Lower lobe of right lung (tissue), 2 donors: ENCODE measurements at regions not wholly inside any gene's neighbourhood (a gene's known extent, or its start where the extent isn't known, plus 50 kb on each side); places are given as distances from the start of the nearest gene placed in this dataset.

ENCODE experiments used
- ATAC-seq, 2 donors: fragments of 200-7000 bp; cut with Tn5 transposase; one replicate each; pipeline ENCODE4 v1.9.1; 2020 to 2022; ENCODE audit warnings: mild to moderate bottlenecking in 2 of 2, moderate library complexity in 2 of 2
- DNase-seq: peaks from one replicate; pipeline ENCODE4 v3.0.0-alpha.2; 2020
- H3K27ac ChIP-seq: fragments of 200-600 bp; one replicate; pipeline ENCODE4 v1.8.0; 2022
- H3K27me3 ChIP-seq: fragments of 200-600 bp; one replicate; pipeline ENCODE4 v1.8.0; 2022; ENCODE audit warnings: low read depth
- H3K36me3 ChIP-seq: fragments of 200-600 bp; one replicate; pipeline ENCODE4 v1.8.0; 2022; ENCODE audit warnings: mild to moderate bottlenecking
- H3K4me1 ChIP-seq: fragments of 200-600 bp; one replicate; pipeline ENCODE4 v1.8.0; 2022
- H3K4me3 ChIP-seq: fragments of 200-600 bp; one replicate; pipeline ENCODE4 v1.8.0; 2022; ENCODE audit warnings: mild to moderate bottlenecking
- H3K9me3 ChIP-seq: fragments of 200-600 bp; one replicate; pipeline ENCODE4 v1.8.0; 2022
- intact Hi-C: fragments of 100-400 bp; cut with DNase I; formaldehyde crosslinking; loops from one replicate; pipeline ENCODE4 v1.11.0; 2022
- TF ChIP-seq, protein P1 (sequence below): fragments of 200-600 bp; IDR thresholded peaks from one replicate; pipeline ENCODE4 v1.8.0; 2022; ENCODE audit warnings: antibody characterized with exemption, mild to moderate bottlenecking
- donor health status: DM: no; HTN: yes; CAD: no; lungs with severe emphysema.

- H3K27me3 ChIP-seq = no peaks in the 10 kb centered on the region
- H3K27ac ChIP-seq = no peak overlapping the region
- TF ChIP-seq, protein P1, sequence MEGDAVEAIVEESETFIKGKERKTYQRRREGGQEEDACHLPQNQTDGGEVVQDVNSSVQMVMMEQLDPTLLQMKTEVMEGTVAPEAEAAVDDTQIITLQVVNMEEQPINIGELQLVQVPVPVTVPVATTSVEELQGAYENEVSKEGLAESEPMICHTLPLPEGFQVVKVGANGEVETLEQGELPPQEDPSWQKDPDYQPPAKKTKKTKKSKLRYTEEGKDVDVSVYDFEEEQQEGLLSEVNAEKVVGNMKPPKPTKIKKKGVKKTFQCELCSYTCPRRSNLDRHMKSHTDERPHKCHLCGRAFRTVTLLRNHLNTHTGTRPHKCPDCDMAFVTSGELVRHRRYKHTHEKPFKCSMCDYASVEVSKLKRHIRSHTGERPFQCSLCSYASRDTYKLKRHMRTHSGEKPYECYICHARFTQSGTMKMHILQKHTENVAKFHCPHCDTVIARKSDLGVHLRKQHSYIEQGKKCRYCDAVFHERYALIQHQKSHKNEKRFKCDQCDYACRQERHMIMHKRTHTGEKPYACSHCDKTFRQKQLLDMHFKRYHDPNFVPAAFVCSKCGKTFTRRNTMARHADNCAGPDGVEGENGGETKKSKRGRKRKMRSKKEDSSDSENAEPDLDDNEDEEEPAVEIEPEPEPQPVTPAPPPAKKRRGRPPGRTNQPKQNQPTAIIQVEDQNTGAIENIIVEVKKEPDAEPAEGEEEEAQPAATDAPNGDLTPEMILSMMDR = no peak
- H3K4me3 ChIP-seq = no peak overlapping the region
- no peaks in the 10 kb centered on the region for H3K36me3 ChIP-seq
- H3K4me1 ChIP-seq = no peaks in the 10 kb centered on the region
- no peak for ATAC-seq
- no peak for DNase-seq
- no peaks in the 10 kb centered on the region for H3K9me3 ChIP-seq
- intact Hi-C loops = no loop called here
These were observed 142.7 kb upstream of the DPPA4 start for GRCh38 chr3:109480014-109480413.

DNA sequence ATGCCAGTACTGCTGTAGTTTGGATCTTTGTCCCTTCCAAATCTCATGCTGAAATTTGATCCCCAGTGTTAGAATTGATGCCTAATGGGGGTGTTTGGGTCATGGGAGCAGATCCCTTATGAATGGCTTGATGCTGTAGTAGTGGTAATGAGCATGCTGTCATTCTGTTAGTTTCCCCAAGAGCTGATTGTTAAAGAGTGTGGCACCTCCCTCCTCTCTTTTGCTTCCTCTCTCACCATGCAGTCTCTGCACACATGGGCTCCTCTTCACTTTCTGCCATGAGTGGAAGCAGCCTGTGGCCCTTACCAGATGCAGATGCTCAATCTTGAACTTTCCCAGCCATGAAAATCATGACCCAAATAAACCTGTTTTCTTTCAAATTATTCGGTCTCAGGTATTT is 141.3 kb upstream of the DPPA4 start:
- Histone ChIP-seq H3K4me1 (no peaks in the 10 kb centered on the region), H3K36me3 (no peaks in the 10 kb centered on the region), H3K27ac (no peak overlapping the region), H3K27me3 (no peaks in the 10 kb centered on the region), H3K9me3 (no peaks in the 10 kb centered on the region), H3K4me3 (no peak overlapping the region)
- ATAC-seq (no peak), DNase-seq (no peak)
- intact Hi-C loops = no loop called here
- TF ChIP-seq, protein P1 = no peak

- TF ChIP-seq, protein P1 = no peak
- no peaks in the 10 kb centered on the region for H3K36me3 ChIP-seq
- intact Hi-C loops = no loop called here
- H3K4me1 ChIP-seq = no peaks in the 10 kb centered on the region
- H3K27ac ChIP-seq = no peak overlapping the region
- no peaks in the 10 kb centered on the region for H3K27me3 ChIP-seq
- H3K9me3 ChIP-seq = no peaks in the 10 kb centered on the region
- ATAC-seq (no peak), DNase-seq (no peak)
- H3K4me3 ChIP-seq = no peak overlapping the region
These were observed 123.6 kb upstream of the DPPA4 start for GRCh38 chr3:109460961-109461360.

DNA sequence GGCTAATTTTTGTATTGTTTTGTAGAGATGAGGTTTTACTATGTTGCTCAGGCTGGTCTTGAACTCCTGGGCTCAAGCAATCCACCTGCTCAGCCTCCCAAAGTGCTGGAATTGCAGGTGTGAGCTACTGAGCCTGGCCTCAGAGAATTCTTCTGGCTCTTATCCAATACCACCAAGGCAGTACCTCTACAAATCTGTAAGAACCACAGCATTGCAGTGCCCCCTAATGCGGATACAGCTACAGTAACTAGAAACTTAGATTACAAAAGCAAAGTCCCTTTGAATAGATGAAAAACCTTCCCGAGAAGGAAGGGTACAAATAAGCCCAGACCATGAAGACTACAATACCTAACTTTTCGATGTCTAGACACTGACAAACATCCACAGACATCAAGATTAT is 107.9 kb upstream of the DPPA4 start:
- DNase-seq = no peak
- ATAC-seq = no peak
- Histone ChIP-seq H3K27ac (no peak overlapping the region), H3K27me3 (no peaks in the 10 kb centered on the region), H3K4me3 (no peak overlapping the region), H3K4me1 (no peaks in the 10 kb centered on the region), H3K36me3 (no peaks in the 10 kb centered on the region), H3K9me3 (no peaks in the 10 kb centered on the region)
- intact Hi-C loops = no loop called here
- TF ChIP-seq, protein P1 = no peak

- H3K27me3 ChIP-seq = no peaks in the 10 kb centered on the region
These were observed 105.2 kb upstream of the DPPA4 start for GRCh38 chr3:109442531-109442930.

More at GRCh38 chr3:109442531-109442930, 105.2 kb upstream of the DPPA4 start:
- intact Hi-C loops = no loop called here
- Histone ChIP-seq H3K27ac (no peak overlapping the region), H3K4me3 (no peak overlapping the region), H3K4me1 (no peaks in the 10 kb centered on the region), H3K36me3 (no peaks in the 10 kb centered on the region), H3K9me3 (no peaks in the 10 kb centered on the region)
- TF ChIP-seq, protein P1 = no peak
- no peak for ATAC-seq
- no peak for DNase-seq
